Testis (tissue), 2 donors: ENCODE measurements at regions not wholly inside any gene's neighbourhood (a gene's known extent, or its start where the extent isn't known, plus 50 kb on each side); places are given as distances from the start of the nearest gene placed in this dataset.

Experiments used
- POLR2A ChIP-seq: fragments of 450-650 bp; IDR thresholded peaks from one replicate; pipeline ENCODE4 v1.6.1; 2017; ENCODE audit warnings: antibody characterized with exemption, mild to moderate bottlenecking, moderate library complexity
- TF ChIP-seq, protein P1 (sequence below), 3 experiments: fragments of 450-650 bp in 2 of 3; fragments of 200-600 bp in 1 of 3; sonication (generic) in 1 of 3; IDR thresholded peaks; one replicate each; pipeline ENCODE4 v1.5.1; 2016 to 2019; ENCODE audit warnings: antibody characterized with exemption in 3 of 3, mild to moderate bottlenecking in 2 of 3, moderate library complexity in 1 of 3

DNA sequence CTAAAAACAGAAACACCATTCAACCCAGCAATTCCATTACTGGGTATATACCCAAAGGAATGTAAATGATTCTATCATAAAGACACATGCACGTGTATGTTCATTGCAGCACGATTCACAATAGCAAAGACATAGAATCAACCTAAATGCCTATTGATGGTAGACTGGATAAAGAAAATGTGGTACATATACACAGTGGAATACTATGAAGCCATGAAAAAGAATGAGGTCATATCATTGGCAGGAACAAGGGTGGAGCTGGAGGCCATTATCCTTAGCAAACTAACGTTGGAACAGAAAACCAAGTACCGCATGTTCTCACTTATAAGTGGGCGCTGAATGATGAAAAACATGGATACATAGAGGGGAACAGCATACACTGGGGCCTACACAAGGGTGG lies 77.2 kb upstream of the MYOCD start:
- TF ChIP-seq, protein P1, sequence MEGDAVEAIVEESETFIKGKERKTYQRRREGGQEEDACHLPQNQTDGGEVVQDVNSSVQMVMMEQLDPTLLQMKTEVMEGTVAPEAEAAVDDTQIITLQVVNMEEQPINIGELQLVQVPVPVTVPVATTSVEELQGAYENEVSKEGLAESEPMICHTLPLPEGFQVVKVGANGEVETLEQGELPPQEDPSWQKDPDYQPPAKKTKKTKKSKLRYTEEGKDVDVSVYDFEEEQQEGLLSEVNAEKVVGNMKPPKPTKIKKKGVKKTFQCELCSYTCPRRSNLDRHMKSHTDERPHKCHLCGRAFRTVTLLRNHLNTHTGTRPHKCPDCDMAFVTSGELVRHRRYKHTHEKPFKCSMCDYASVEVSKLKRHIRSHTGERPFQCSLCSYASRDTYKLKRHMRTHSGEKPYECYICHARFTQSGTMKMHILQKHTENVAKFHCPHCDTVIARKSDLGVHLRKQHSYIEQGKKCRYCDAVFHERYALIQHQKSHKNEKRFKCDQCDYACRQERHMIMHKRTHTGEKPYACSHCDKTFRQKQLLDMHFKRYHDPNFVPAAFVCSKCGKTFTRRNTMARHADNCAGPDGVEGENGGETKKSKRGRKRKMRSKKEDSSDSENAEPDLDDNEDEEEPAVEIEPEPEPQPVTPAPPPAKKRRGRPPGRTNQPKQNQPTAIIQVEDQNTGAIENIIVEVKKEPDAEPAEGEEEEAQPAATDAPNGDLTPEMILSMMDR (IDR thresholded peaks at IDR 0.05), result no peak
- no peak for TF ChIP-seq POLR2A
